OCI-LY1 (cell line): ENCODE measurements at regions not wholly inside any gene's neighbourhood (a gene's known extent, or its start where the extent isn't known, plus 50 kb on each side); places are given as distances from the start of the nearest gene placed in this dataset.

Experiments used
- H2AFZ ChIP-seq: fragments of 200-600 bp; sonication (generic), shearing (Covaris generic); 2 replicates; pipeline ENCODE4 v1.6.0; 2014; ENCODE audit warnings: antibody characterized with exemption, mild to moderate bottlenecking, low read length
- H3F3A ChIP-seq: fragments of 200-600 bp; sonication (generic), shearing (Covaris generic); 2 replicates; pipeline ENCODE4 v1.6.0; 2014; ENCODE audit warnings: mild to moderate bottlenecking, antibody characterized with exemption, low read length, moderate library complexity; ENCODE audit not compliant: insufficient read depth
- H3K27ac ChIP-seq: fragments of 200-600 bp; sonication (generic); 2 replicates; pipeline ENCODE4 v1.5.1; 2014; ENCODE audit warnings: low read length, mixed run types, mild to moderate bottlenecking, low read depth; ENCODE audit not compliant: poor library complexity, severe bottlenecking
- H3K27me3 ChIP-seq: fragments of 200-600 bp; sonication (generic); 2 replicates; pipeline ENCODE4 v1.6.0; 2014; ENCODE audit warnings: antibody characterized with exemption, mild to moderate bottlenecking, low read length, moderate library complexity; ENCODE audit not compliant: insufficient read depth
- H3K36me3 ChIP-seq: fragments of 200-600 bp; sonication (generic); 2 replicates; pipeline ENCODE4 v1.6.1; 2014; ENCODE audit warnings: mild to moderate bottlenecking, antibody characterized with exemption, low read length, moderate library complexity, mixed read lengths; ENCODE audit not compliant: insufficient read depth
- H3K4me1 ChIP-seq: fragments of 200-600 bp; sonication (generic); 2 replicates; pipeline ENCODE4 v1.5.1; 2014; ENCODE audit warnings: mild to moderate bottlenecking, low read length, moderate library complexity; ENCODE audit not compliant: insufficient read depth, severe bottlenecking
- H3K4me2 ChIP-seq: fragments of 200-600 bp; sonication (generic), shearing (Covaris generic); 2 replicates; pipeline ENCODE4 v1.6.1; 2014; ENCODE audit warnings: low read length
- H3K4me3 ChIP-seq: fragments of 200-600 bp; sonication (generic); 2 replicates; pipeline ENCODE4 v1.5.1; 2014; ENCODE audit warnings: low read length, low read depth, mild to moderate bottlenecking, mixed read lengths; ENCODE audit not compliant: poor library complexity, severe bottlenecking
- H3K79me2 ChIP-seq: fragments of 200-600 bp; shearing (Covaris generic); 2 replicates; pipeline ENCODE4 v1.6.1; 2016; ENCODE audit warnings: mixed run types, low read length, mixed read lengths; ENCODE audit not compliant: insufficient read depth
- H3K9ac ChIP-seq: fragments of 200-600 bp; sonication (generic), shearing (Covaris generic); 2 replicates; pipeline ENCODE4 v1.6.1; 2014; ENCODE audit warnings: mild to moderate bottlenecking, low read length, mixed read lengths
- H3K9me2 ChIP-seq: fragments of 200-600 bp; sonication (generic), shearing (Covaris generic); 2 replicates; pipeline ENCODE4 v1.6.1; 2014; ENCODE audit warnings: low read depth, mild to moderate bottlenecking, low read length, mixed read lengths
- H3K9me3 ChIP-seq: fragments of 200-600 bp; shearing (Covaris generic); 2 replicates; pipeline ENCODE4 v1.6.1; 2014; ENCODE audit warnings: low read length, mixed read lengths
- H4K20me1 ChIP-seq: fragments of 200-600 bp; sonication (generic), shearing (Covaris generic); 2 replicates; pipeline ENCODE4 v1.6.0; 2016; ENCODE audit warnings: mild to moderate bottlenecking, low read length; ENCODE audit not compliant: insufficient read depth
- EZH2 ChIP-seq: fragments of 200-600 bp; sonication (generic), shearing (Covaris generic); IDR thresholded peaks from 2 replicates; pipeline ENCODE4 v1.8.0; 2017; ENCODE audit warnings: borderline replicate concordance, mixed run types, mild to moderate bottlenecking, antibody characterized with exemption, low read length, moderate library complexity, mixed read lengths
- TF ChIP-seq, protein P1 (sequence below): fragments of 200-600 bp; sonication (generic), shearing (Covaris generic); IDR thresholded peaks from 2 replicates; pipeline ENCODE4 v1.5.1; 2017; ENCODE audit warnings: mild to moderate bottlenecking, antibody characterized with exemption, low read length, moderate library complexity, mixed read lengths

DNA sequence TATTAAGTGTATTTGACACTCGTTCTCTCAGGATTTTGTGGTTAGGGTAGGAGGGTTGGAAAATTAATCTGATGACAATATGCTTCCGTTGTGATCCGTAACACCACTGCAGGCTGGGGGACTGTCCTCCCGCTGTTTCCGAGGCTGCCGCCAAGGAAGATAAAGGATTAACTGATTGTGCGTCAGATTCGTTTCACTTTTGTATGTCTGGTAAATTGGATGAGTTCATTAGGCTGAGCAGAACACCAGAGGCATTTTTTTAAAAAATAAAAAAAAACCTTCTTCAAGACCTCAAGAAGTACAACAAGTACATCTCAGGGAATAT, 486.7 kb upstream of the SALL1 start:
- Histone ChIP-seq H4K20me1 (no peaks in the 10 kb centered on the region), H3K36me3 (no peaks in the 10 kb centered on the region), H3K79me2 (no peaks in the 10 kb centered on the region), H3K9ac (no peak overlapping the region), H2AFZ (no peak overlapping the region), H3K27me3 (no peaks in the 10 kb centered on the region), H3K9me2 (no peaks in the 10 kb centered on the region), H3F3A (no peaks in the 10 kb centered on the region), H3K4me2 (no peak overlapping the region), H3K27ac (no peak overlapping the region), H3K4me3 (no peak overlapping the region), H3K4me1 (no peaks in the 10 kb centered on the region), H3K9me3 (no peaks in the 10 kb centered on the region)
- TF ChIP-seq, protein P1, sequence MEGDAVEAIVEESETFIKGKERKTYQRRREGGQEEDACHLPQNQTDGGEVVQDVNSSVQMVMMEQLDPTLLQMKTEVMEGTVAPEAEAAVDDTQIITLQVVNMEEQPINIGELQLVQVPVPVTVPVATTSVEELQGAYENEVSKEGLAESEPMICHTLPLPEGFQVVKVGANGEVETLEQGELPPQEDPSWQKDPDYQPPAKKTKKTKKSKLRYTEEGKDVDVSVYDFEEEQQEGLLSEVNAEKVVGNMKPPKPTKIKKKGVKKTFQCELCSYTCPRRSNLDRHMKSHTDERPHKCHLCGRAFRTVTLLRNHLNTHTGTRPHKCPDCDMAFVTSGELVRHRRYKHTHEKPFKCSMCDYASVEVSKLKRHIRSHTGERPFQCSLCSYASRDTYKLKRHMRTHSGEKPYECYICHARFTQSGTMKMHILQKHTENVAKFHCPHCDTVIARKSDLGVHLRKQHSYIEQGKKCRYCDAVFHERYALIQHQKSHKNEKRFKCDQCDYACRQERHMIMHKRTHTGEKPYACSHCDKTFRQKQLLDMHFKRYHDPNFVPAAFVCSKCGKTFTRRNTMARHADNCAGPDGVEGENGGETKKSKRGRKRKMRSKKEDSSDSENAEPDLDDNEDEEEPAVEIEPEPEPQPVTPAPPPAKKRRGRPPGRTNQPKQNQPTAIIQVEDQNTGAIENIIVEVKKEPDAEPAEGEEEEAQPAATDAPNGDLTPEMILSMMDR, result no peak
- TF ChIP-seq EZH2, result no peak

DNA sequence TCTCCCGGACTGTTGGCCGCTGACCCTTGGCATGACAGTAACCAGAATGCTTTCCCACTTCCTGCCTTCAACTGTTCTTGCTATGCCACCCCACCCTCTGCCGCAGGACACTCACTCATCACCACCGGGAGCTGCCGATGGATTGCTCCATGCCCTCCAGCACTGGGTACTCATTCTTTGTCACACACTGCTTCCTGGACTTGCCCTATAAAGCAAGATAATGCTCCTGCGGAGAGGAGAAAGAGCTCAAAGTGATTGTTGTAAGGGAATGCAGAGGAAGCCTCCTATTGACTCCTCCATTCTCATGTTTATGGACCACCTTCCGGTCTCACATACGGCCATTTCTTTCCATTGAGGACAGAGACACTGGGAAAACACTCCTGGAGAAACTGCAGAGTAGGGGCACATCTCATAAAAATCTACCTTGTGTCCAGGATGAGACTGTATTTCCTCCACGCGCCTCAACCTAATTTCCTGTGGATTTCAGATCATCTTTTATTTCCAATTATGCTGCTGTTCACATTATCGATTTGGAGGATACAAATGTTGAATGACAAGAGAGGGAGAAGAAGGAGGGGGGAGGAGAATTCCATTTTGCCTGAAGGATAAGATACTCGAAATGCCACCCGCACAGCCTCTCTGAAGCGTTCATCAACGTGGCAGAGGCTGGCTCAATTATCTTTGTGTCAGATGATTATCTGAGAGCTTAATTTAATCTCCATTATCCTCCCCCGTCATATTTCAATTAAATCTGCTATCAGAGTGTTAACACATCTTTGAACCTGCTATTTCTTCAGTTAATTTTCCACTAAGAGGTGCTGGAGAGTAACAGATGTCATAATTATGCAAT, 486.1 kb upstream of the SALL1 start:
- Histone ChIP-seq H3K4me2 (no peak overlapping the region), H3K9ac (no peak overlapping the region), H2AFZ (no peak overlapping the region), H3K4me1 (no peaks in the 10 kb centered on the region), H3K36me3 (no peaks in the 10 kb centered on the region), H3K9me3 (no peaks in the 10 kb centered on the region), H3K27ac (no peak overlapping the region), H4K20me1 (no peaks in the 10 kb centered on the region), H3K79me2 (no peaks in the 10 kb centered on the region), H3K9me2 (no peaks in the 10 kb centered on the region), H3F3A (no peaks in the 10 kb centered on the region), H3K27me3 (no peaks in the 10 kb centered on the region), H3K4me3 (no peak overlapping the region)
- TF ChIP-seq, protein P1, result no peak
- no peak for TF ChIP-seq EZH2

DNA sequence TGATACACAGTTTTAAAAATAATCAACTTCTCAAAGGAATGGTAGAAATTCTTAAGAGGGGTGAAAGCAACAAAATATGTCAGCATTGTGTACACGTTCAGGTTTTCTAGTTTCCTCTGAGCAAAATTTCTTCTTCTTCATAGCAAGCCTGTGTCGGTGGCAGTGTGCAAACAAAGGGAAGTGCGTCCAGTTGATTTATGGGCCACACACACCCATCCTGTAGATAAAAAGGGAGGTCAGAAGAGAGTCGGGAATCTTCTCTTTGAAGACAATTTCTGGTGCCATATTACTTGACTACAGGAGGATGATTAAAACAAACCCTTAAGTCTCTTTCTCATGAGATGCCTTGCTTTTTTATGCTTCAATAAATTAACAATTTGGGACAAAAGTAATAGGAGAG, 484.1 kb upstream of the SALL1 start:
- TF ChIP-seq, protein P1, result no peak
- TF ChIP-seq EZH2, result no peak
- H3K79me2 ChIP-seq, result no peaks in the 10 kb centered on the region
- no peak overlapping the region for H3K9ac ChIP-seq
- H3K27me3 ChIP-seq, result no peaks in the 10 kb centered on the region
- H3K4me1 ChIP-seq, result no peaks in the 10 kb centered on the region
- no peaks in the 10 kb centered on the region for H3F3A ChIP-seq
- no peaks in the 10 kb centered on the region for H3K9me3 ChIP-seq
- H3K36me3 ChIP-seq, result no peaks in the 10 kb centered on the region
- H3K4me3 ChIP-seq, result no peak overlapping the region
- H2AFZ ChIP-seq, result no peak overlapping the region
- no peak overlapping the region for H3K4me2 ChIP-seq
- no peaks in the 10 kb centered on the region for H3K9me2 ChIP-seq
- no peaks in the 10 kb centered on the region for H4K20me1 ChIP-seq
- no peak overlapping the region for H3K27ac ChIP-seq
